Fibroblast of lung (primary cell): ENCODE measurements at regions not wholly inside any gene's neighbourhood (a gene's known extent, or its start where the extent isn't known, plus 50 kb on each side); places are given as distances from the start of the nearest gene placed in this dataset.

Experiments
- DNase-seq, 2 donors: peaks; one replicate each; pipeline versions ENCODE4 v3.0.0 to v3.0.0-alpha.2; 2010; ENCODE audit warnings: low read depth in 2 of 2
- H2AFZ ChIP-seq: 2 replicates; pipeline ENCODE4 v1.5.1; 2012; ENCODE audit warnings: low read length, control low read depth, inconsistent platforms
- H3K27ac ChIP-seq: 2 replicates; pipeline ENCODE4 v1.5.1; 2011; ENCODE audit warnings: low read length, control low read depth; ENCODE audit not compliant: insufficient read depth
- H3K27me3 ChIP-seq: 2 replicates; pipeline ENCODE4 v1.5.1; 2011; ENCODE audit warnings: mild to moderate bottlenecking, low read length; ENCODE audit not compliant: control insufficient read depth, insufficient read depth
- H3K36me3 ChIP-seq: 2 replicates; pipeline ENCODE4 v1.5.1; 2011; ENCODE audit warnings: low read length; ENCODE audit not compliant: control insufficient read depth, insufficient read depth
- H3K4me1 ChIP-seq: 2 replicates; pipeline ENCODE4 v1.5.1; 2011; ENCODE audit warnings: low read length; ENCODE audit not compliant: control insufficient read depth, insufficient read depth; ENCODE audit errors: extremely low read depth
- H3K4me2 ChIP-seq: 2 replicates; pipeline ENCODE4 v1.5.1; 2011; ENCODE audit warnings: low read length, control low read depth; ENCODE audit not compliant: insufficient read depth; ENCODE audit errors: extremely low read depth
- H3K4me3 ChIP-seq, 4 experiments: fragments of 200-600 bp in 1 of 4; sonication (generic) in 1 of 4; replicated peaks in 1 of 4; 2 replicates each; pipeline ENCODE4 v1.5.1; 2011 to 2016; ENCODE audit warnings: low read length in 4 of 4, low read depth in 3 of 4, mild to moderate bottlenecking in 3 of 4, control low read depth in 2 of 4, inconsistent platforms in 1 of 4, mixed read lengths in 1 of 4; ENCODE audit not compliant: insufficient read depth in 1 of 4; ENCODE audit errors: control extremely low read depth in 1 of 4
- H3K79me2 ChIP-seq: 2 replicates; pipeline ENCODE4 v1.5.1; 2012; ENCODE audit warnings: mild to moderate bottlenecking, low read length, inconsistent platforms; ENCODE audit not compliant: control insufficient read depth, insufficient read depth
- H3K9ac ChIP-seq: 2 replicates; pipeline ENCODE4 v1.5.1; 2011; ENCODE audit warnings: mild to moderate bottlenecking, low read length, control low read depth; ENCODE audit not compliant: insufficient read depth
- H3K9me3 ChIP-seq: 2 replicates; pipeline ENCODE4 v1.5.1; 2012; ENCODE audit warnings: low read depth, low read length; ENCODE audit not compliant: control insufficient read depth, insufficient read depth
- H4K20me1 ChIP-seq: 2 replicates; pipeline ENCODE4 v1.5.1; 2011; ENCODE audit warnings: low read length; ENCODE audit not compliant: control insufficient read depth, insufficient read depth; ENCODE audit errors: extremely low read depth
- EZH2 ChIP-seq: IDR thresholded peaks from 2 replicates; pipeline ENCODE4 v1.5.1; 2012; ENCODE audit warnings: low read length, control low read depth, mild to moderate bottlenecking; ENCODE audit errors: missing control alignments
- TF ChIP-seq, protein P1 (sequence below), 2 donors: IDR thresholded peaks in 1 of 2; conservative IDR thresholded peaks in 1 of 2; 1 replicate in 1 of 2; 2 replicates in 1 of 2; pipeline ENCODE4 v1.5.1; 2011 to 2012; ENCODE audit warnings: low read length in 2 of 2, control low read depth in 1 of 2, inconsistent platforms in 1 of 2, low read depth in 1 of 2, mild to moderate bottlenecking in 1 of 2

- no peaks in the 10 kb centered on the region for H3K36me3 ChIP-seq
- no peaks in the 10 kb centered on the region for H3K9me3 ChIP-seq
- no peak overlapping the region for H2AFZ ChIP-seq
- no peaks in the 10 kb centered on the region for H3K4me1 ChIP-seq
- H3K9ac ChIP-seq, result no peak overlapping the region
- DNase-seq, result no peak
- no peaks in the 10 kb centered on the region for H3K79me2 ChIP-seq
- H3K4me2 ChIP-seq, result no peak overlapping the region
- no peak overlapping the region for H3K27ac ChIP-seq
- no peak overlapping the region for H3K4me3 ChIP-seq
- no peak for TF ChIP-seq EZH2
- TF ChIP-seq, protein P1, sequence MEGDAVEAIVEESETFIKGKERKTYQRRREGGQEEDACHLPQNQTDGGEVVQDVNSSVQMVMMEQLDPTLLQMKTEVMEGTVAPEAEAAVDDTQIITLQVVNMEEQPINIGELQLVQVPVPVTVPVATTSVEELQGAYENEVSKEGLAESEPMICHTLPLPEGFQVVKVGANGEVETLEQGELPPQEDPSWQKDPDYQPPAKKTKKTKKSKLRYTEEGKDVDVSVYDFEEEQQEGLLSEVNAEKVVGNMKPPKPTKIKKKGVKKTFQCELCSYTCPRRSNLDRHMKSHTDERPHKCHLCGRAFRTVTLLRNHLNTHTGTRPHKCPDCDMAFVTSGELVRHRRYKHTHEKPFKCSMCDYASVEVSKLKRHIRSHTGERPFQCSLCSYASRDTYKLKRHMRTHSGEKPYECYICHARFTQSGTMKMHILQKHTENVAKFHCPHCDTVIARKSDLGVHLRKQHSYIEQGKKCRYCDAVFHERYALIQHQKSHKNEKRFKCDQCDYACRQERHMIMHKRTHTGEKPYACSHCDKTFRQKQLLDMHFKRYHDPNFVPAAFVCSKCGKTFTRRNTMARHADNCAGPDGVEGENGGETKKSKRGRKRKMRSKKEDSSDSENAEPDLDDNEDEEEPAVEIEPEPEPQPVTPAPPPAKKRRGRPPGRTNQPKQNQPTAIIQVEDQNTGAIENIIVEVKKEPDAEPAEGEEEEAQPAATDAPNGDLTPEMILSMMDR (conservative IDR thresholded peaks at IDR 0.05 in 1 of 2, IDR thresholded peaks at IDR 0.05 in 1 of 2; ENCODE audit: low read depth in 1 of 2, low read length in 2 of 2), result no peak
- H4K20me1 ChIP-seq, result no peaks in the 10 kb centered on the region
- H3K27me3 ChIP-seq, result no peaks in the 10 kb centered on the region
Observed at GRCh38 chr1:199336745-199337640, 690.5 kb upstream of the NR5A2 start.

- H3K27ac ChIP-seq, result no peak overlapping the region
- H4K20me1 ChIP-seq, result no peaks in the 10 kb centered on the region
- H3K4me1 ChIP-seq, result no peaks in the 10 kb centered on the region
- no peak overlapping the region for H3K4me2 ChIP-seq
- no peak overlapping the region for H2AFZ ChIP-seq
- TF ChIP-seq, protein P1 (conservative IDR thresholded peaks at IDR 0.05 in 1 of 2, IDR thresholded peaks at IDR 0.05 in 1 of 2; ENCODE audit: low read depth in 1 of 2, low read length in 2 of 2), result no peak
- no peak for TF ChIP-seq EZH2
- no peaks in the 10 kb centered on the region for H3K9me3 ChIP-seq
- H3K36me3 ChIP-seq, result no peaks in the 10 kb centered on the region
- no peak overlapping the region for H3K9ac ChIP-seq
- H3K4me3 ChIP-seq, result no peak overlapping the region
- no peak for DNase-seq
- H3K79me2 ChIP-seq, result no peaks in the 10 kb centered on the region
- no peaks in the 10 kb centered on the region for H3K27me3 ChIP-seq
Observed at GRCh38 chr1:199338760-199339159, 688.8 kb upstream of the NR5A2 start.

GRCh38 chr1:199352351-199352750 is 675.2 kb upstream of the NR5A2 start:
- no peak for DNase-seq
- no peaks in the 10 kb centered on the region for H3K27me3 ChIP-seq
- H2AFZ ChIP-seq, result no peak overlapping the region
- no peaks in the 10 kb centered on the region for H3K79me2 ChIP-seq
- H3K4me3 ChIP-seq, result no peak overlapping the region
- no peak overlapping the region for H3K27ac ChIP-seq
- H3K4me2 ChIP-seq, result no peak overlapping the region
- H3K9me3 ChIP-seq, result no peaks in the 10 kb centered on the region
- TF ChIP-seq EZH2, result no peak
- TF ChIP-seq, protein P1 (conservative IDR thresholded peaks at IDR 0.05 in 1 of 2, IDR thresholded peaks at IDR 0.05 in 1 of 2; ENCODE audit: low read depth in 1 of 2, low read length in 2 of 2), result no peak
- no peaks in the 10 kb centered on the region for H3K4me1 ChIP-seq
- no peak overlapping the region for H3K9ac ChIP-seq
- no peaks in the 10 kb centered on the region for H4K20me1 ChIP-seq
- no peaks in the 10 kb centered on the region for H3K36me3 ChIP-seq
